HG03097 (cell line): ENCODE measurements at regions not wholly inside any gene's neighbourhood (a gene's known extent, or its start where the extent isn't known, plus 50 kb on each side); places are given as distances from the start of the nearest gene placed in this dataset.
"Not testable (repeated sequence)": the region's sequence is repeated elsewhere in the genome, so short reads cannot be mapped to it uniquely, and the experiment has no call there.

Experiments
- ATAC-seq: cut with Tn5 transposase; IDR thresholded peaks from one replicate; pipeline ENCODE4 v1.9.1; 2021; ENCODE audit not compliant: unreplicated experiment, low FRiP score

DNA sequence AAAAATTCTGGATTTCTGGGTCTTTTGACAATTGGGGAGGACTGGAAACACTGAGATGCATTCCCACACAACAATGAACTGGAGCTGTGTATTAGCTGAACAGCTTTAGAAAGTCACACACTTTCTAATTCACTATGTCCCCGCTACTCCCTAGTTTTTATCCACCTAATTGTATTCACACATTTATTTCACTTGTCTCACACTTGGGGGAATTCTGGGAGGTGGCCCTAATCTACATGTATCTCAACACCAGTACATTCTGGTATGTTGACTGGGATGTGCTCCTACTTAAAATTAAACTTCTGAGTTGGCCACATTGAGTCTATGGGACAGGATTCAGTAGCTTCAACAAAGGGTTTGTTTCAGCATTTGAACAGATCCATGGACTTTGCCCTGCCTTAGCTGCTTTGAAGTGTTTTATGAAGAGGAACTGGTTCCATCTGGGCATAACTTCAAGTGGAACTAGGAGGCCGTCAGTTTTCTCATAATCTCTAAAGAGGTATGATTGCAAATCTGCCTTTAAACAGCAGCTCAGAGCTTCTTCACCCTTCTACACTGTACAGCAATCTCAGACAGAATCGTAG lies 106.5 kb upstream of the CMC1 start:
- ATAC-seq, result no peak

DNA sequence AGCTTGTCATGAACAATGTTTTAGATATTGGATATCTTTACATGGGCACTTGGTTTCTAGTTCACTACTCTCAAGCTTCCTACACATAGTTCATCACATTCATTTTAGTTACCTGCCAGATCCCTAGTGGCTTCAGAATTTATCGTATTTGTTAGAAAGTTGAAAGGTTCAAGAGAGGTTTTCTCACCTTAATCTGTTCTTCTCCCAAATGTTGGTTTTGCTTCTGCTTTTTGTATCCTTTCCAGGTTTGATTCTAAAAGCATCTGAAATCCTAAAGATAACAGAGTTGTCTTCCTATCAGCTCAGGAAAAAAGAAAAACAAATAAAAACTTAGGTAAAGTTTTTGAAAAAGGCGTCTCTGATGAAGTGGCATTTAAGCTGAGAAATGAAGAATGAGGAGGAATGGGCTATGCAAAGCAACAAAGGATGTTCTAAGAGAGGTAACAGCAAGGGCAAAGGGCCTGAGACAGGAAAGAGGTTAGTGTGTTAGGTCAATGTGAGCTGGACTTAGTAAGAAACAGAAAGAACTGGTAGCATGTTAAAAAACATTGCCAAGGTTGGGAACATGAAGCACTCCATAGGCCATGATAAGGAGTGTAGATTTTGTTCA lies 104.7 kb upstream of the CMC1 start:
- ATAC-seq, result no peak

DNA sequence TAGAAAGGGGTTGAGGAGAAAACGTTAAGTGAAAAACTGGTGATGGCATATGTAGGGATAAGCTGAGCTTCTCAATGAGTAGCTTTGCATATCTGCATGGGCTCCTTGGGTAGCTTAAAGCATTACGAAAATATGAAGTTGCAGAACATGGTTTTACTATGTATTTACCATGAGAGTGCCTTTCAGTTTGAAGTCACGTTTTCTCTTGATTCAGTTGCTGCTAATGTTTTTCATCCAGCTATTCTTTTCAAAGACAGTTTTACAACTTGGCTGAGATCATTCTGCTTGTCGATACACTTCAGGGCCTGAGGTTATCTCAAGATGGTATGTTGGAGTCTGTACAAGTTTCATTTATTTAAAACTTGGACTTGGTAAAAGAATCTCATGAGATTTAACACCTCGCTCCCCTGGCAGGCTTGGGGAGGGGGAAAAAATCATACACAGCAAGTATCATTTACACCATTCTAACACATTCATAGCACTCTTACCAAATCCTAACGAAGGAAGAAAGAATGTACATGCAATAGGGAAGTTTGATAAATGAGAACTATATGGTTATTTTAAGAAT lies 103.3 kb upstream of the CMC1 start:
- ATAC-seq, result no peak

DNA sequence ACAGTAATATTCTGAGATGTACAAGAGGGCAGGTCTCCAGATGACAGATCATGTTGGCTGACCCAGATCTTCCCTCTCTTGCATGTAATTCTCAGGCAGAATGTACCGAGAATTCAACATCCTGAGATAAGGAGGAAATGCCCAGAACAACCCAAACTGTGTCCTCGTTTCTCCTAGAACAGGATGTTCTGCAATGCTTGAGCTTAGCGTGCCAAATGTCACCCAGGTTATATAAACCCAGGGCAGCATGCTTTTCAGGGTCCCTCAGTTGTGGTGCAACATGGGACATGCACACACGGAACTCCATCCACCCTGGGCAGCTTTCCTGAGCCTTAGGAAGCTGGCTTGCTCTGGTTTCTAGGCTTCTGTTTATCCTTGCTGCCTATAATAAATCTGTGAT lies 102.1 kb upstream of the CMC1 start:
- ATAC-seq, result no peak

DNA sequence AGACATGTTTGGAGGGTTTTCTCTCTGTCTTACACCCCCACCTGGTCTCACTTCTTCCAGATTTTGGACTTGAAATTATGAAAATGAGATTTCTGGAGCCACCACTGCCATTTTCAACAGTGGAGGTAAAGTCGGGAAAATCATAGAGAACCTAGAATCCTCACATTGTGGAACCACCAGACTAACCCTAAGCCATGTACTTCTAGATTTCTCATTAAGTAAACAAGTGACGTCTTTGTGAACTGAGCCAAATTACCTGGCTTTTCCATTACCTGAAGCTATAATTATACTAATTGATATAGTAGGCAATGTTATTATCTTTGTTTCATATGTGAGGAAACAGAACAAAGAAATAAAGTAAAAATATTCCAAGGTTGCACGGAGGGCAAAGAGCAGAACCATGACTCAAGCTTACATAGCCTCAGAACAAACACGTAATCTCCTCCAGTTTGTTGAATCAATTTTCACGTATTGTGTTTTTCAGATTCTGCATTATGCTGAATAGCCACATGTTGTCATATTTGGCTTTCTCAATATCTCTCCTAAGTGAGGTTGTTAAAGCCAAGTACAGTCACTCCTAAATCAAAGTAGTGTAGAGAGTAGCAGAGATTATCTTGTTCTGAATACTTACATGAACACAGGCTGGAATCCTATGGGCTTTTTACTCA lies 101.3 kb upstream of the CMC1 start:
- ATAC-seq, result no peak

DNA sequence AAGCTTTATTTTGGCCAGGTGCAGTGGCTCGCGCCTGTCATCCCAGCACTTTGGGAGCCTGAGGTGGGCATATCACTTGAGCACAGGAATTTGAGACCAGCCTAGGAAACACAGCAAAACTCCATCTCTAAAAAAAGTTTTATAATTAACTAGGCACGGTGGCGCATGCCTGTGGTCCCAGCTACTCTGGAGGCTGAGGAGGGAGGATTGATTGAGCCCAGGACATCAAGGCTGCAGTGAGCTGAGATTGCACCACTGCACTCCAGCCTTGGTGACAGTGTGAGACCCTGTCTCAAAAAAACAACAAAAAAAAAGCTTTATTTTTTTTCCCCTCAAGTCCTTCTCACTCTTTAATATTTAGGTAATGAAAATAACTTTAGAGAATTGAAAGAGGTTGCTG lies 100.8 kb upstream of the CMC1 start:
- ATAC-seq, result no peak

DNA sequence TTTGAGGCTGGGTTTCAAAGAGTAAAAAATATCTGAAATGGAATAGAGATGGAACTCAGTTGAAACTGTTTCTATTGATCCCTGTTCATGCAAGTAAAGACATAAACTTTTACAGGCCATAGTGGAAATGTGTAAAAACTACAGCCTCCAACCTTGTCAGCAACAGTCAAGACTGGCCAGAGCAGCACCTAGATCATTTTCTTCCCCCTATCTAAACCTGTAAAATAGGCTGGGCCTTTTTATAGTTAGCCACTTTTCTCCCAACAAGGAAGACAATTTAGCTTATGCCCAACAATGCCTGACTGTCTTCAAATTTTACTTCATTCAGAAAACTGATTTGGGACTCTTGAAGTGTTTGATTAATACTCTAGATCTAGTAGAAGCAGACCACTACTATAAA lies 91.5 kb upstream of the CMC1 start:
- ATAC-seq, result no peak

DNA sequence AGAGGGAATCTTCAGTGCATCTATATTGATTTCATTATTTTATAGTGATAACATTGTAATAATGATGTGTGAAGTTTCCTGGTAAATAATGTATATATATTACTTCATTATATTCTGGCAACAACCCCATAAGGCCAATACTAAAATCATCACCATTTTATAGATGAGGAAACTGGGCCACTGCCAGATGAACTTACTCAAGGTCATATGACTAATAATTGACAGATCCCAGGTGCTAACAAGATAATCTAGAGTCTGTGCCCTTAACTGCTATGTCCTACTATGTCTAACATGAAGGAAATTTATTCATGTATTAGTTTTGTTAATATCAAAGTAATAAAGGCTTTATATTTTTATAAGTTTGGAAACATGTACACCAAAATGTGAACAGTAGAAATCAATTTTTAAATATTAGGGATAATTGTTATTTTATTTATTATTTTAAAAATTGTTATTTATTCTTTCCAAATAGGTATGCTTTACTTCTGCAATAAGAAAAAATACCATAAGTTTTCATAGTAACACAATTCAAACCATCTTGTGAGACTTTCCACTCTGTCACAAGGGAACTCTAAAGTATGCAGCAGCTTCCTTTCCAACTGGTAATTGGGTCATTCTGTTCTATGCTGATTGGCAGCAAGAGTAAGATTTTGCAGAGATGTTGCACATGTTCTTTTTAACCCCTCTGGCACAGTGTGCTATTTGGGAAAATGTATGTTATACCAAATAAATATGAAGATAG lies 90.8 kb upstream of the CMC1 start:
- no peak for ATAC-seq

DNA sequence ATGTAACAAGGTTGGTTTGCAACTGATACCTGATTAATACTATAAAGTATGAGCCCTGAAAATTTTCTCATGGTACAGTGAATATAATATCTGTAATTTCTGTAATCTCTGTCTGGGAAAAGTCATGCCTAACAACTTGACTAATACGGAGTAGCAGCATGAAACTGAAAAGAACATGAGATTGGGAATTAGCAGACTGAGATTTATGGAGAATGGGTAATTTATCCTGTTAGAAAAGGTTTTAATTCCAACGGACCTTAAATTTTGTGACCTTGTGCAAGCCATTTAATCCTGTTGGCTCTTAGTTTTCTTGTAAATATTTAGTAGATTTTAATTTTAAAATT lies 90.2 kb upstream of the CMC1 start:
- no peak for ATAC-seq

DNA sequence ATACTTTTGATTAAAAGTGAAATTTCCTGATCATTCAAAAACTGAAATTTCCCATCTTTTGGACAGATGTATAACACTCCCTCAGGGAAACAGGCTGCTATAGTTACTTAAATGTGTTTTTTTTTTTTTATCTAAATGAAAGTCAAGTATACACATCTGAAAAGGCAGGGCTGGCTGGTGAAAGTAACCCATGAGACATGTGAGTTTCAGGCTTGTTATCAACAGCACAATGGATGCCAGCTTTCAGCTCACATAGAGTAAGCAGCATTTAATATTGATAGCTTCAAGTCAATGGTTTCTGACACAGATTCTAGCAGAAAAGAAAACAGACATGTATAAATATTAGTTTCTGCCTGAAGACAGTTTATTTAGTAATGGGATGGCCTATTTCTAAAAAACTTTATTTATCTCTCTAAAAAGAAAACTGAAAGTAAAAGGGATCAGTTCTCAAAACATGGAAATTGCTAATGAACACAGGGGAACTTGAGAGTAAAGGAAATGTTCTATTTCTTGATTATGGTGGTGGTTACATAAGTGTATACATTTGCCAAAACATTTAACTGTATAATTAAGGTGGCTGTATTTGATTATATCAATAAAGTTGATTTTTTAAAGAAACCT lies 89.7 kb upstream of the CMC1 start:
- ATAC-seq, result peak; percentile 73

DNA sequence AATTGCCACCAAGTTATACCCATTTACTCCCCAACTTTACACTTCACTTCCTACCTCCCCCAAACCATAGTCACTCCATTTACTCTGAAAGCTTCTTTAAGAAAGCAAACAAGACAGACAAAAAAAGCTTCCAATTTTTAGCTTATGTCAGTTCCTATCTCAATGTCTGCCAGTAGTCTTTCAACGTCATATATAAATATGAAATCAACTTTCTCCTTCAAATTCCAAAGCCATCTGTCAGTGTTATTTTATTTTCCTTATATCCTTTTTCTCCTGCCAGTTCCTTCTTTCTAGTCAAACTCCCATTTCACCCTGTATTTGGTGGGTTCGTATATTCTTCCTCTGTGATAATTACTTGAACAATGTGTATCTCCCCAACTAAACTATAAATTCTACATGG lies 85.8 kb upstream of the CMC1 start:
- no peak for ATAC-seq

DNA sequence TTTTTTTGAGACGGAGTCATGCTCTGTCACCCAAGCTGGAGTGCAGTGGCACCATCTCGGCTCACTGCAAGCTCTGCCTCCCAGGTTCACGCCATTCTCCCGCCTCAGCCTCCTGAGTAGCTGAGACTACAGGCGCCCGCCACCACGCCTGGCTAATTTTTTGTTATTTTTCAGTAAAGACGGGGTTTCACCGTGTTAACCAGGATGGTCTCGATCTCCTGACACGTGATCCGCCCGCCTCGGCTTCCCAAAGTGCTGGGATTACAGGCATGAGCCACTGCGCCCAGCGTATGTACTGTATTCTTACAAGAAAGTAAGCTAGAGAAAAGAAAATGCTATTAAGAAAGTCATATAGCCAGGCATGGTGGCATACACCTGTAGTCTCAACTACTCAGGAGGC lies 84.8 kb upstream of the CMC1 start:
- not testable (repeated sequence) for ATAC-seq

DNA sequence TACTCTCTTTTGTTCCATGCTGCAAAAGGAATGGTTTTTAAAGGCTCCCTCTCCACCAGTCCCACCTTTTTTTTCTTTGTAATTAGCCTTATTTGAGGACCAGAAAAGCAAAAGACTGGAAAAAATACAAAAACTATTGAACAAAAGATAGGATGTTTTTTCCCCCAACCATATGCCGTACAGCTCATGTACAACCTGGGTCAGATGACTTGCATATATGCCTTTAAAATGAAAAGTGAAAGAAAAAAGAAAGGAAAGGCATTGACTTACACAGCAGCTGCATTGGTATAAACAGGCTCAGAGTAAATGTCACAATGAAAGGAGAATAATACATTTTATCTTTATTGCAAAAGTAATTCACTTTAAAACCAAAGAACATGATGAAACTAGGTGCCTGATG lies 69.5 kb upstream of the CMC1 start:
- peak; percentile 95 for ATAC-seq

DNA sequence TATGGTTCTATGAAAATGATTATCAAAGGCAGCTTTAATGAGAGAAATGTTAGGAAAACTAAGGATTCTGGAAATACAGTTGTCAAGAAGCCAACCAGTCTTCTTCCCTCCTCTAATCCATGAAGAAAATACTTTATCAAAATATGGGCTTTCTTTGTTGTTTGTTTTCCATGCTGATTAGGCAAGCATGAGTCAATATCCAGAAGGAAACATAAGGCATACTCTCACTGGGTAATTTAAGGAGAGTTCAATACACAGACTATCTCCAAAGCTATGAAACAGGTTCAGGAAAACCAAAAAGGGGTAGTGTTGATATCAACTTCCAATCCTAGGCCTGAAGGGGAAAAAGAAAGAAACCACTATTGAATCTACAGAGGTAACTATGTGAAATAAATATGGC lies 68.7 kb upstream of the CMC1 start:
- ATAC-seq, result no peak

DNA sequence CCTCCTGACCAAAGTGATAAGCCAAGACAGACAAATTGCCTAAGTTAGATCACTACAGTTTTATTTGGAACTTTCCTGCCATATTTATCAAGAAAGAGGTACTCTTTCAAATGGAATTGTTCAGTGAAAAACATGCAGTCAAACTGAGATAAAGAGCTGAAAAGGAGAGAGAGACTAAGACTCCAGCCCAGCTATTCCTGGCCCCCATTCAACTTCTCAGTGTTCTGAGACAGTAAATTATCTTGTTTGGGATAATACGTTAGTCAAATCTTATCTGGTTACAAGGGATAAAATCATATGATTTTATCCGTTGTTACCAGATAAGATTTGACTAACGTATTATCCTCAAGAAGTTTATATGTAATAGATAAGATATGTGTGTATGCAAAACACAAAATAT lies 67.6 kb upstream of the CMC1 start:
- no peak for ATAC-seq

DNA sequence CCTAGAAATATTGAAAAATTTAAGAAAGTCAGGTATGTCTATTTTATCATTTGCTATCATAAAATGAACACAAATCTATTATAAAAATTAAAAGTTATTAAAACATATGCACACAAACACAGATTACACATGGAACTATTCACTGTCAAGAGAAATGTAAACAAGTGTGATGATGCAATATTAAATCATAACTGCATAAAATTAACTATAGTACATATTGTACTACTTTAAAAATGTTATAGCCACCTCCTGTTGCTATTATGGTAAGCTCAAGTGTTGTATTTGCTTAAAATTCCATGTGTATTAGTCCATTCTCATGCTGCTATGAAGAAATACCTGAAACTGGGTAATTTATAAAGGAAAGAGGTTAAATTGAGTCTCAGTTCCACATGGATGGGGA lies 54.7 kb upstream of the CMC1 start:
- ATAC-seq, result no peak

DNA sequence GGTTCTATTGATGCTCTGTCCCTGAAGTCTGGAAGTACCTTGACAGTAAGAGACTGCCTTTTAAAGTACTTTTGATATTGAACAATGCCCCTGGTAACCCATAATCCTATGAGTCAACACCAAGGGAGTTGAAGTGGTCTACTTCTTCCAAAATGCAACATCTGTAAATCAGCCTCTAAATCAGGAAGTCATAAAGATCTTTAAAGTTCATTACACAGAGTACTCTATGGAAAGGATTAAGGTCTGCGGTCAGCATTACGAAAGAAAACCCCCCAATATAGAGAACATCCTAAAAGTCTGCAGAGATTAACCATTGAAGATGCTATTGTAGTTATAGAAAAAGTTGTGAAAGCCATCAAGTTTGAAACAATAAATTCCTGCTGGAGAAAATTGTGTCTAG lies 52.7 kb upstream of the CMC1 start:
- ATAC-seq, result no peak

DNA sequence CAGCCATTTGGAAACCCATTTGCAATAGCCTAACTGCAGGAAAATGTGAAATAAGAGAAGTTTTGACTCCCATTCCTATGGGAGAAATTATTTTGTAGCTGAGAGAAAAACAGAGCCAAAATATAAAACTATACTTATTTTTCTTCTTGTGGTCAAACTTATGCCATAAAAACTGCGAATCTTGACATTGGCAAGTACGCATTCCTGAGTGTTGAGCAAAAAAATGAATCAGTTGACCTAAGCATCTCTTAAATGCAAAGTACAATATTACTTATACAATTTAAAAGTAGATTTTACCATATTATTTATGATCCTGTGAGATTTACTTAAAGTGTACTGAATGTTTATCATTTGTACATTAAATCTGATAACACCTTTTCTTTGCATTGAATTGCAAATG lies 50.1 kb upstream of the CMC1 start:
- ATAC-seq, result no peak
